HEK293 (cell line): ENCODE measurements at regions not wholly inside any gene's neighbourhood (a gene's known extent, or its start where the extent isn't known, plus 50 kb on each side); places are given as distances from the start of the nearest gene placed in this dataset.

ENCODE experiments used
- CTCF ChIA-PET: fragments of 350-600 bp; formaldehyde crosslinking; extraction: SDS; loops from one replicate; lab custom pipeline; 2021; ENCODE audit warnings: antibody characterized with exemption; lab: Yijun Ruan, JAX
- POLR2A ChIA-PET: fragments of 300-600 bp; formaldehyde crosslinking; extraction: SDS; loops from one replicate; lab custom pipeline; 2020; ENCODE audit warnings: antibody characterized with exemption, inconsistent platforms; lab: Yijun Ruan, JAX
- H3K27ac ChIP-seq: fragments of 200-500 bp; sonication (Bioruptor generic); 2 replicates; pipeline ENCODE4 v1.5.1; 2014; ENCODE audit warnings: low read depth, low read length, control low read depth, inconsistent platforms; ENCODE audit errors: extremely low read depth
- H3K36me3 ChIP-seq, 2 experiments: fragments of 200-500 bp in 1 of 2; sonication (Bioruptor generic) in 1 of 2; 1 replicate in 1 of 2; 2 replicates in 1 of 2; pipeline ENCODE4 v1.5.1; 2014 to 2017; ENCODE audit warnings: inconsistent platforms in 2 of 2, low read length in 2 of 2; ENCODE audit not compliant: control insufficient read depth in 2 of 2, insufficient read depth in 1 of 2
- H3K4me1 ChIP-seq: fragments of 200-500 bp; sonication (Bioruptor generic); 2 replicates; pipeline ENCODE4 v1.5.1; 2014; ENCODE audit warnings: mild to moderate bottlenecking, low read length, inconsistent platforms; ENCODE audit not compliant: control insufficient read depth, insufficient read depth
- H3K4me3 ChIP-seq: 2 replicates; pipeline ENCODE4 v1.5.1; 2011; ENCODE audit warnings: low read depth, mild to moderate bottlenecking, control low read depth, low read length, moderate library complexity
- H3K9me3 ChIP-seq: fragments of 200-500 bp; sonication (Bioruptor generic); 2 replicates; pipeline ENCODE4 v1.5.1; 2014; ENCODE audit warnings: low read depth, low read length, inconsistent platforms; ENCODE audit not compliant: control insufficient read depth, insufficient read depth
- ATF2 ChIP-seq: fragments of 450-650 bp; formaldehyde crosslinking; IDR thresholded peaks from 2 replicates; pipeline ENCODE4 v1.5.1; 2016; ENCODE audit warnings: missing biosample characterization, missing genetic modification characterization, low read depth
- EGR2 ChIP-seq: fragments of 450-650 bp; formaldehyde crosslinking; IDR thresholded peaks from 2 replicates; pipeline ENCODE4 v1.5.1; 2016; ENCODE audit warnings: low read depth, missing biosample characterization, missing genetic modification characterization
- GLI2 ChIP-seq: fragments of 450-650 bp; formaldehyde crosslinking; IDR thresholded peaks from 2 replicates; pipeline ENCODE4; 2017; ENCODE audit warnings: missing biosample characterization, missing genetic modification characterization, low read depth, borderline replicate concordance
- PRDM2 ChIP-seq: fragments of 450-650 bp; formaldehyde crosslinking; IDR thresholded peaks from 2 replicates; pipeline ENCODE4 v1.5.1; 2016; ENCODE audit warnings: missing biosample characterization, missing genetic modification characterization, borderline replicate concordance
- RBAK ChIP-seq: fragments of 450-650 bp; formaldehyde crosslinking; IDR thresholded peaks from 2 replicates; pipeline ENCODE4 v1.5.1; 2016; ENCODE audit warnings: missing biosample characterization, missing genetic modification characterization
- SP2 ChIP-seq: fragments of 450-650 bp; formaldehyde crosslinking; IDR thresholded peaks from 2 replicates; pipeline ENCODE4 v1.5.1; 2016; ENCODE audit warnings: missing biosample characterization, missing genetic modification characterization
- ZBTB11 ChIP-seq: fragments of 450-650 bp; formaldehyde crosslinking; conservative IDR thresholded peaks from 2 replicates; pipeline ENCODE4 v1.5.1; 2016; ENCODE audit warnings: low read depth, missing biosample characterization, missing genetic modification characterization
- ZNF121 ChIP-seq: fragments of 450-650 bp; formaldehyde crosslinking; IDR thresholded peaks from 2 replicates; pipeline ENCODE4 v1.5.1; 2016; ENCODE audit warnings: missing biosample characterization, missing genetic modification characterization
- ZNF26 ChIP-seq: fragments of 450-650 bp; formaldehyde crosslinking; IDR thresholded peaks from 2 replicates; pipeline ENCODE4 v1.5.1; 2016; ENCODE audit warnings: missing biosample characterization, missing genetic modification characterization
- ZNF280C ChIP-seq: fragments of 450-650 bp; formaldehyde crosslinking; IDR thresholded peaks from 2 replicates; pipeline ENCODE4 v1.5.1; 2016; ENCODE audit warnings: missing biosample characterization, missing genetic modification characterization
- ZNF292 ChIP-seq: fragments of 450-650 bp; formaldehyde crosslinking; IDR thresholded peaks from 2 replicates; pipeline ENCODE4 v1.5.1; 2016; ENCODE audit warnings: low read depth, missing biosample characterization, missing genetic modification characterization, borderline replicate concordance
- ZNF354C ChIP-seq: fragments of 450-650 bp; formaldehyde crosslinking; IDR thresholded peaks from 2 replicates; pipeline ENCODE4 v1.5.1; 2016; ENCODE audit warnings: missing biosample characterization, missing genetic modification characterization, low read depth, borderline replicate concordance
- ZNF423 ChIP-seq: fragments of 450-650 bp; formaldehyde crosslinking; IDR thresholded peaks from 2 replicates; pipeline ENCODE4 v1.5.1; 2016; ENCODE audit warnings: missing biosample characterization, missing genetic modification characterization
- ZNF488 ChIP-seq: fragments of 450-650 bp; formaldehyde crosslinking; IDR thresholded peaks from 2 replicates; pipeline ENCODE4 v1.5.1; 2016; ENCODE audit warnings: missing biosample characterization, missing genetic modification characterization
- ZNF561 ChIP-seq: fragments of 450-650 bp; IDR thresholded peaks from 2 replicates; pipeline ENCODE4 v1.5.1; 2018; ENCODE audit warnings: missing biosample characterization, missing genetic modification characterization, borderline replicate concordance
- ZNF596 ChIP-seq: fragments of 450-650 bp; IDR thresholded peaks from 2 replicates; pipeline ENCODE4 v1.5.0; 2018; ENCODE audit warnings: missing biosample characterization, mild to moderate bottlenecking, missing genetic modification characterization, moderate library complexity
- ZNF621 ChIP-seq: fragments of 450-650 bp; formaldehyde crosslinking; IDR thresholded peaks from 2 replicates; pipeline ENCODE4 v1.5.1; 2017; ENCODE audit warnings: missing biosample characterization, missing genetic modification characterization
- ZXDB ChIP-seq: fragments of 450-650 bp; formaldehyde crosslinking; IDR thresholded peaks from 2 replicates; pipeline ENCODE4 v1.5.1; 2016; ENCODE audit warnings: missing biosample characterization, missing genetic modification characterization

GRCh38 chr16:65617421-65617820 lies 495.6 kb upstream of the CDH11 start (continued):
- no peak for TF ChIP-seq ZNF423 (tag by site-specific recombination)
- no peak for TF ChIP-seq ZNF121 (tag by site-specific recombination)
- TF ChIP-seq ZXDB (tag by site-specific recombination), result no peak
- TF ChIP-seq SP2 (tag by site-specific recombination), result no peak
- no peak for TF ChIP-seq GLI2 (tag by site-specific recombination)
- no peak for TF ChIP-seq ATF2 (tag by site-specific recombination)
- no peak for TF ChIP-seq ZNF561 (tag by site-specific recombination)
- TF ChIP-seq ZNF292 (tag by site-specific recombination), result no peak
- no peak for TF ChIP-seq ZBTB11 (tag by site-specific recombination)

GRCh38 chr16:65608455-65608854 lies 486.6 kb upstream of the CDH11 start:
- no peak overlapping the region for H3K27ac ChIP-seq
- no peaks in the 10 kb centered on the region for H3K36me3 ChIP-seq
- no peak overlapping the region for H3K4me3 ChIP-seq
- no peaks in the 10 kb centered on the region for H3K9me3 ChIP-seq
- CTCF ChIA-PET, result no interaction called here
- POLR2A ChIA-PET, result no interaction called here
- H3K4me1 ChIP-seq, result no peaks in the 10 kb centered on the region
- TF ChIP-seq ZNF354C (no peak), EGR2 (tag by site-specific recombination) (no peak), ZNF596 (tag by site-specific recombination) (no peak), ZNF621 (tag by site-specific recombination) (no peak)

GRCh38 chr16:65604771-65605170 lies 482.9 kb upstream of the CDH11 start:
- CTCF ChIA-PET, result no interaction called here
- no peak overlapping the region for H3K27ac ChIP-seq
- H3K36me3 ChIP-seq, result no peaks in the 10 kb centered on the region
- POLR2A ChIA-PET, result no interaction called here
- no peaks in the 10 kb centered on the region for H3K4me1 ChIP-seq
- no peaks in the 10 kb centered on the region for H3K9me3 ChIP-seq
- no peak overlapping the region for H3K4me3 ChIP-seq
- TF ChIP-seq ZNF26 (tag by site-specific recombination), result no peak
- TF ChIP-seq RBAK (tag by site-specific recombination), result no peak
- TF ChIP-seq ZNF280C (tag by site-specific recombination), result no peak
- TF ChIP-seq PRDM2, result no peak
- no peak for TF ChIP-seq ZNF488 (tag by site-specific recombination)
